CD1c-positive myeloid dendritic cell (primary cell): ENCODE measurements at regions not wholly inside any gene's neighbourhood (a gene's known extent, or its start where the extent isn't known, plus 50 kb on each side); places are given as distances from the start of the nearest gene placed in this dataset.
"Not testable (repeated sequence)": the region's sequence is repeated elsewhere in the genome, so short reads cannot be mapped to it uniquely, and the experiment has no call there.

ENCODE experiments used
- DNase-seq: peaks from one replicate; pipeline ENCODE4 v3.0.0-alpha.2; 2016; ENCODE audit errors: extremely low spot score

GRCh38 chr15:46955576-46955975, 761.7 kb upstream of the SEMA6D start:
- DNase-seq, result no peak

DNA sequence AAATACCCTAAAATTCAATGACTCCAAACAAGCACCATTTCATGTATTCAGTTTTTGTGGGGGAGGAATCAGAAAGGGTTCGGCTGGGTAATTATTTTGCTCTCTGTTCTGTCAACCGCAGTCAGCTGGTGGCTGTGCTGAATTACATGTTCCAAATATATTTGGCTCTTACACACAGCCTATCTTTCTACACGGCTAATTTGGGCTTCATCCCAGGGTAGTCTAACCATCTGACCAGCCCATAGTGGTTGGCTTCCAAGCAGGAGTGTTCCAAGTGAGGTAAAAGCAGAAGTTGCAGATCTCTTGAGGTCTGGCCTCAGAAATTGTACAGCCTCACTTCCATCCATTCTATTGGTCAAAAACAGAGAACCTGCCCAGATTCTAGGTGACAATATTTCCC, 760.8 kb upstream of the SEMA6D start:
- no peak for DNase-seq

DNA sequence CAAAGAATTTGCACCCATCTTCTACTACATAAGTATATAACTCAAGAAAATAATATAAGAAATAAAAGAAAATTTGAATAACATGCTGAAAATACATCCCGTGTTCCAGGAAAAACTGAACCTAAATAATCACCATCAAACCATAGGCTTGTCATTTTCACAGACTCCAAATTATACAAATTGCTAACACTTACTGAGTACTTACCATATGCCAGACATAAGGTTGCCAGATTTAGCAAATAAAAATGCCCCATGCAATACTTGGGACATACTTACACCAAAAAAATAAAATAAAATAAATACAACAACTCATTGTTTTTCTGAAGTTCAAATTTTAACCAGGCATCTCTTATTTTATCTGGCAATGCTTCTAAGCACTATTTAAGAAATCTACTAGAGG, 760.4 kb upstream of the SEMA6D start:
- no peak for DNase-seq

DNA sequence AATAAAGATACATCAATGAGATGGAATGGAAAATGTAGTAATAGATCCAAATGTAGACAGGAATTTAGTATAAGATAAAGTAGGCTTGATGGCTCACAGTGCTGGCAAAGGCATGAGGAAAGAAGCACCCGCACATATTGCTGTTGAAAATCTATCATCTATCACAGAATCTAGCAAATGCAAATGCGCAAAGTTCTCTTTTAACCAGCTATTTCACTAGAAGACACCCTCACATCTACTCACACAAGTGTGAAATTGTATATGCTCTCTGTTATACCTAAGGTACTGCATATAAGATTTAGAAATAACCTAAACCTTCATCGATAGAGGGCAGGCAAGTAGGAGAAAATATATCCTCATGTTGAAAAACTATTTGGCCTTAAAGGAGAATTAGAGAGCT, 756.7 kb upstream of the SEMA6D start:
- no peak for DNase-seq

DNA sequence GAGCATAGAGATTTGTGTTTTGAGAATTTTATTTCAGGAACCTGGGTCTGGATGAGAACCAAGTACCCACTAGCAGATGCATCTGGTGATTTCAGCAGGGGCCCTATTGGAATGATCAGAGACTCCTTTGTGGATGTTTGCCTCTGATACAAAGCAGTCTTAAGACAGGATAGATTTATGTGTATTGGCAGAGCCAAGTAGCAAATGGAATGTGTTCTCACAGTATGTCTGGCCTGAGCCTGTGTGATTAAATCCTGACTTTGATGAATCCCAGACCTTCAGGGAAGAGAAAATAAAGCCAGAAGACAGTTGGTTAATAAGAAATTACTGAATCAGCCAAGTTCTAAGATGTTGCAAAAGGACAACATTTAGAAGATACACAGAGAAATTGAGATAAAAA, 755.5 kb upstream of the SEMA6D start:
- no peak for DNase-seq

DNA sequence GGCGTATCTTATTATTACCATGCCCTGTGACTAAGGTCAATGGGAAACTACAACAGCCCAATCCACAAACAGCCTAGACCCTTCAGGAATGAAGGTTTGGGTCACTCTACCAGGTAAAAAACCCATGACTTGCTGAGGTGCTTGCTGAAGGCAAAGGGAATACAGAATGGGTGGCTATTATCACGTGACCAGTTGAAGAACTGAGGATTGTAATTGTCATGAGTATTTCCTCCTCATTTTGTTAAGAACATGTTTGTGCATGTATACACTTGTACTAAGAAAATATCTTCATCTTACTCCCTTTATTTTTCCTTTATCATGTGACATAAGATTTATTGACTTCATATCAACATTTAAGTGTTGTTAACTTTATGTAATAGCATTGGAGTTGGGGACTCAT, 729.2 kb upstream of the SEMA6D start:
- DNase-seq, result not testable (repeated sequence)

GRCh38 chr15:46996359-46996758, 720.9 kb upstream of the SEMA6D start:
- DNase-seq, result no peak

GRCh38 chr15:46997501-46997900, 719.8 kb upstream of the SEMA6D start:
- no peak for DNase-seq

GRCh38 chr15:47003568-47003967, 713.7 kb upstream of the SEMA6D start:
- no peak for DNase-seq

DNA sequence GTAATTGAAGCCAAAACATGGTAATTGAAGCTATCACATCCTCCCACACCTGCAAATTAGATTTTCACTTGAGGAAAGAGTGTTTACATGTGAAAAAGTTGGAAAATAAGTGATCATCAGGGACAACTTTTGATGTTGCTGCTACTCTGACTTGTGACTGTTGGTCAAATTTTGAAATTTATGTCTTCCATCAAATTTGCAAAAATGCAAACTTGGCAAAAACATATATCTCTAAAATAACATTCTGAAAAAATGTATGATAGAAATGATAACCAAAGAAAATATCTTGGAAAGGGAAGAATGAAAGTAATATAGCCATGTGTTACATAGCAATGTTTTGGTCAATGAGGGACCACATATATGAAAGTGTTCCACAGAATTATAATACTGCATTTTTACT, 703.9 kb upstream of the SEMA6D start:
- DNase-seq, result no peak

- DNase-seq, result no peak
Observed at GRCh38 chr15:47027322-47027946, 689.9 kb upstream of the SEMA6D start.

DNA sequence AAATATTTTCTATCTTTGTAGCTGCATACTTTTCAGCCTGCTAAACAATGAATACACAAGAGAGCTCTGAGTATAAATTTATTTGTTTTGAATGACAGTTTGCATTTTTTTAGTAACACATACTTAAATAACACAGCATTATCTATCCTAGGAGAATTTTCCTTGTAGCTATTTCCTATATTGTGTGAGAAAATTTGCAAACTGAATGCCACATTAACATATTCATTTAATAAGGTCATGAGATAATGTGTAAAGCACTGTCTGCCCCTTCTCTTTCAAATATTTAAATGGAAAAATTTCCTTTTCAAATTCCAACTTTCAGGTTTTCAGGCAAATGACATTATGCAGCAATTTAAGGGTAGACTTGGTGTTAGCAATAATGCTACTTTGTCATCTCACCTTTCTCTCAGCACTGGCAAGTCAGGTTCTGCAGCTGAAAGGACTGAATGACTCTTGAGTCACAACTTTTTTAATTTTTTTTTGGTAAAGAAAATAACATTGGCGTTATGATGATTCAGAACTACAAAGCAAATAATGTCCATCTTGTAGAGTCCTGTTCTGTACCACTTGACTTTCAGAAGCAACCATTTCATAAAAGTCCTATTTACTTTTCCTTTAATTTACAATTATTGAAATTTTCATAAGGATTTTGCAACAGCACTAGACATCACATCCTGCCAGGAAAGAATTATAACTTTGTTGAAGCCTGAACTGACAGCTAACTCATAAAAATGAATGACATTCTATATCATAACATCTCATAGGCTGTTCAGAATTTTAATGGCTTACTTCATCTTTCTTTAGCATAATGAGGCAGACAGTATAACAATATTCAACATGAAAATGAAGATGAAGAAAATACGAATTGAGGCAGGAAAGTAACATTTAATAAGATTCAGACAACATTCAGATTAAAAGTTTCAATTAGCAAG, 681.6 kb upstream of the SEMA6D start:
- DNase-seq, result no peak

- DNase-seq, result no peak
Observed at GRCh38 chr15:47037003-47037402, 680.3 kb upstream of the SEMA6D start.

DNA sequence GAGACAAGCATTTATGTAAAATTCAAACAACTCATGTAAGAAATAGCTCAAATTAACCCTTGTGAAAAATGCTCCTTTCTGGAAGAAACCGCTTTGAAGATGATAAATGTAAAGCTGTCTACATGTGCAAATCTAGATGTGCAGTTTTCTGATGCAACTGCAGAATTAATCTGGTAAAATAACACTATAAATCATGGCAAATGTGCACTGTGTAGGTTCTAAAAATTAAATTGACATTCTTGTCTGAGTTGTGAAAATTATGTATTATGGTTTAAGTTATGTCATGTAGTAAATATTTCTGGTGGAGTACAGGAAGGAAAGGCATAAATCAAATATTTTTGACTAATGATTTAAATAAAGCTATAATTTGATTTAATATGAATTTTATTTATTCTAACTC, 678.1 kb upstream of the SEMA6D start:
- no peak for DNase-seq

- no peak for DNase-seq
Observed at GRCh38 chr15:47041301-47041700, 676.0 kb upstream of the SEMA6D start.

- not testable (repeated sequence) for DNase-seq
Observed at GRCh38 chr15:47047981-47048380, 669.3 kb upstream of the SEMA6D start.

GRCh38 chr15:47066392-47066791, 650.9 kb upstream of the SEMA6D start:
- DNase-seq, result no peak

DNA sequence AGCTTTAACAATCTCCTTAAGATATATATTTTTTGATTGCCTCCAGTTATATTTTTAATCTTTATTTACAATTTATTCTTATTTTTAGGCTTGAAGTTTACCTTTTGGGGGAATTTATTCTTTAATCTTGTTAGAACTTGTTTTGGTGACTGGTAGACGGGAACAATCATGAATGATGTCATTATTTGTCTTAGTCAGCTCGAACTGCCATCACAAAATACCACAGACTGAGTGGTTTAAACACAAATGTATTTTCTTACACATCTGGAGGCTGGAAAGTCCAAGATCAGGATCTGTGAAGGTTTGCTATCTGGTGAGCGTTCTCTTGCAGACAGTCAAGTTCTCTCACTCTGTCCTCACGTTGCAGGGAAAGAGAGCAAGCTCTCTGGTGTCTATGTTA, 639.5 kb upstream of the SEMA6D start:
- DNase-seq, result not testable (repeated sequence)

DNA sequence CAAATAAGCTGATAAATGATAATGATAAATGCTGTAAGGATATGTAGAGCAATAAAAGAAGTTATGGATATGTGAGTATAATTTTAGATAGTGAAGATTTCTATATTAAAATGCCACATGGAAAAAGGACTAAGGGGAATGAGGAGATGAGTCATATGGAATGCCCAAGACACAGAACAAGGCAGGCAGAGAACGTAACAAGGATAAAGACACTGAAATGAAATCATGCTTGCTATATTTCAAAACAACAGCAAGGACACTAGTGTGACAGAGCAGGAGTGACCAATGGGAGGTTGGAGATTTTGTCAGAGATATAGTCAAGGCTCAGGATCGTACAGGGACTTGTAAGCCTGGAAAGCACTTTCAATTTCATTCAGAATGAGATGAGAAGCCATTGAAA, 621.5 kb upstream of the SEMA6D start:
- DNase-seq, result no peak

DNA sequence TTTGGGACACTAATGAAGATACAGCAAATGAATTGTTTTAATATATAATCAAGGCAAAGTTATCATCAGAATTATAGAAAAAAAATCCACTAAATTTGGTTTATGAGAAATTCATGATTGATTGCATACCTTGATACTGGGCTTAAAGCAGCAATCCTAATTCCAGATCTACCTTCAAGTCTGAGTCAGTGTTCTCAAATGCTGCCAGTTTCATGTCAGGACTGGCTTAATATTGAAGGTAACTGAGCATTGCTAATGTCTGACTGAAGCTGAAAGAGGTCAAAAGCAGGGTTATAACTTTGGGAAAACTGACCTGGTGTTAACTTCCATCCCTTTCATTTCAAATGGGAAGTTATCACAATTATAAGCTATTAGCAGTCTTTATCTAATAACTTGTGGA, 618.8 kb upstream of the SEMA6D start:
- DNase-seq, result not testable (repeated sequence)

- not testable (repeated sequence) for DNase-seq
Observed at GRCh38 chr15:47099801-47100200, 617.5 kb upstream of the SEMA6D start.

- not testable (repeated sequence) for DNase-seq
Observed at GRCh38 chr15:47108800-47109199, 608.5 kb upstream of the SEMA6D start.

DNA sequence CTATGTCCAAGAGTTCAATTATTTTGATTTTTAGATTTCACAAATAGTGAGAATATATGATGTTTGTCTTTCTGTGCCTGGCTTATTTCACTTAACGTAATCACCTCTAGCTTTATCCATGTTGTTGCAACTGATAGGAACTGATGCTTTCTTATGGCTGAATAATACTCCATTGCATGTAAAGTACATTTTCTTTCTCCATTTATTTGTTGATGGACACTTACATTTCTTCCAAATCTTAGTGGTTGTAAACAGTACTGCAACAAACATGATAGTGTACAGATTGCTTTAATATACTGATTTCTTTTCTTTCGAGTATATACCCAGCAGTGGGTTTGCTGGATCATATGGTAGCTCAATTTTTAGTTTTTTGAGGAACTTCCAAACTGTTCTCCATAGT, 600.6 kb upstream of the SEMA6D start:
- no peak for DNase-seq
